ENCODE measurements at regions not wholly inside any gene's neighbourhood (a gene's known extent, or its start where the extent isn't known, plus 50 kb on each side); places are given as distances from the start of the nearest gene placed in this dataset.

- no peak for DNase-seq
Observed at GRCh38 chr3:10555263-10555662, 49.9 kb upstream of the ATP2B2 start.

- DNase-seq, result no peak
Observed at GRCh38 chr3:10556312-10556711, 50.9 kb upstream of the ATP2B2 start.

GRCh38 chr3:10557250-10557649 lies 51.9 kb upstream of the ATP2B2 start:
- DNase-seq, result no peak

GRCh38 chr3:10557781-10558373 lies 52.5 kb upstream of the ATP2B2 start:
- peak; percentile 47 to 56 (median 48) for DNase-seq

- DNase-seq, result no peak
Observed at GRCh38 chr3:10558736-10559135, 53.4 kb upstream of the ATP2B2 start.

- no peak for DNase-seq
Observed at GRCh38 chr3:10560060-10560861, 54.9 kb upstream of the ATP2B2 start.

- peak; percentile 38 to 62 (median 39) for DNase-seq
Observed at GRCh38 chr3:10561162-10561945, 56.0 kb upstream of the ATP2B2 start.

- DNase-seq, result peak; percentile 46 to 66 (median 52)
Observed at GRCh38 chr3:10561946-10562560, 56.7 kb upstream of the ATP2B2 start.

- no peak for DNase-seq
Observed at GRCh38 chr3:10563396-10563795, 58.0 kb upstream of the ATP2B2 start.

- DNase-seq, result no peak
Observed at GRCh38 chr3:10565814-10566213, 60.4 kb upstream of the ATP2B2 start.

GRCh38 chr3:10566451-10566850 lies 61.1 kb upstream of the ATP2B2 start:
- DNase-seq, result no peak

GRCh38 chr3:10568549-10568948 lies 63.2 kb upstream of the ATP2B2 start:
- DNase-seq, result no peak

GRCh38 chr3:10570196-10570946 lies 65.0 kb upstream of the ATP2B2 start:
- peak; percentile 46 to 54 (median 46) for DNase-seq

GRCh38 chr3:10574101-10574620 lies 68.8 kb upstream of the ATP2B2 start:
- no peak for DNase-seq

GRCh38 chr3:10575601-10576160 lies 70.3 kb upstream of the ATP2B2 start:
- no peak for DNase-seq

GRCh38 chr3:10577486-10577885 lies 72.1 kb upstream of the ATP2B2 start:
- DNase-seq, result no peak

- DNase-seq, result peak in 1 of 3 donors; percentile 11
Observed at GRCh38 chr3:10580426-10580825, 75.0 kb upstream of the ATP2B2 start.

GRCh38 chr3:10581251-10581650 lies 75.9 kb upstream of the ATP2B2 start:
- DNase-seq, result no peak

GRCh38 chr3:10581716-10582115 lies 76.3 kb upstream of the ATP2B2 start:
- DNase-seq, result no peak

GRCh38 chr3:10582733-10583132 lies 77.3 kb upstream of the ATP2B2 start:
- no peak for DNase-seq

- no peak for DNase-seq
Observed at GRCh38 chr3:10583798-10584708, 78.7 kb upstream of the ATP2B2 start.
